Liver (tissue), 7 donors: ENCODE measurements at regions not wholly inside any gene's neighbourhood (a gene's known extent, or its start where the extent isn't known, plus 50 kb on each side); places are given as distances from the start of the nearest gene placed in this dataset.

Experiments used
- DNase-seq: peaks from one replicate; pipeline ENCODE4 v3.0.0-alpha.2; 2017; ENCODE audit warnings: low spot score
- H3K27ac ChIP-seq, 2 donors: one replicate each; pipeline ENCODE4 v1.7.0; 2013; ENCODE audit warnings: inconsistent platforms in 2 of 2, low read length in 2 of 2, control low read depth in 1 of 2, low read depth in 1 of 2, mild to moderate bottlenecking in 1 of 2
- H3K27me3 ChIP-seq, 4 donors: one replicate each; pipeline versions ENCODE4 v1.6.1 to v1.7.0; 2013; ENCODE audit warnings: low read length in 3 of 4, inconsistent platforms in 1 of 4, mild to moderate bottlenecking in 1 of 4, moderate library complexity in 1 of 4; ENCODE audit not compliant: control insufficient read depth in 4 of 4, insufficient read depth in 4 of 4
- H3K36me3 ChIP-seq, 4 donors: one replicate each; pipeline versions ENCODE4 v1.6.1 to v1.7.0; 2013; ENCODE audit warnings: low read length in 3 of 4, mild to moderate bottlenecking in 3 of 4, low read depth in 1 of 4, moderate library complexity in 1 of 4; ENCODE audit not compliant: control insufficient read depth in 4 of 4, insufficient read depth in 3 of 4
- H3K4me1 ChIP-seq, 4 donors: one replicate each; pipeline versions ENCODE4 v1.6.1 to v1.7.0; 2013; ENCODE audit warnings: low read length in 3 of 4, mild to moderate bottlenecking in 3 of 4, moderate library complexity in 1 of 4; ENCODE audit not compliant: control insufficient read depth in 4 of 4, insufficient read depth in 4 of 4
- H3K4me3 ChIP-seq, 3 donors: one replicate each; pipeline versions ENCODE4 v1.6.1 to v1.7.0; 2013; ENCODE audit warnings: low read length in 3 of 3, control low read depth in 1 of 3, low read depth in 1 of 3, mild to moderate bottlenecking in 1 of 3
- H3K9ac ChIP-seq, 2 donors: one replicate each; pipeline ENCODE4 v1.7.0; 2013; ENCODE audit warnings: low read length in 2 of 2, mild to moderate bottlenecking in 2 of 2, moderate library complexity in 2 of 2, control low read depth in 1 of 2, low read depth in 1 of 2
- H3K9me3 ChIP-seq, 4 donors: one replicate each; pipeline versions ENCODE4 v1.6.1 to v1.7.0; 2013; ENCODE audit warnings: low read length in 3 of 4; ENCODE audit not compliant: control insufficient read depth in 4 of 4
- EGR1 ChIP-seq, 2 donors: IDR thresholded peaks; 2 replicates each; pipeline ENCODE4 v1.6.1; 2016 to 2018; ENCODE audit warnings: antibody characterized with exemption in 2 of 2, low read depth in 2 of 2
- FOXA1 ChIP-seq: IDR thresholded peaks from 2 replicates; pipeline ENCODE4 v1.6.1; 2016; ENCODE audit warnings: antibody characterized with exemption
- FOXA2 ChIP-seq: IDR thresholded peaks from 2 replicates; pipeline ENCODE4 v1.6.1; 2016; ENCODE audit warnings: antibody characterized with exemption
- GABPA ChIP-seq, 2 donors: IDR thresholded peaks in 1 of 2; conservative IDR thresholded peaks in 1 of 2; 2 replicates each; pipeline ENCODE4 v1.6.1; 2016; ENCODE audit warnings: antibody characterized with exemption in 2 of 2, mild to moderate bottlenecking in 1 of 2, moderate library complexity in 1 of 2
- HNF4A ChIP-seq, 2 donors: conservative IDR thresholded peaks; 2 replicates each; pipeline ENCODE4 v1.6.1; 2016; ENCODE audit warnings: antibody characterized with exemption in 2 of 2, mild to moderate bottlenecking in 2 of 2
- HNF4G ChIP-seq: IDR thresholded peaks from 2 replicates; pipeline ENCODE4 v1.6.1; 2016; ENCODE audit warnings: antibody characterized with exemption
- JUND ChIP-seq, 2 donors: IDR thresholded peaks; 2 replicates each; pipeline ENCODE4 v1.6.1; 2016; ENCODE audit warnings: antibody characterized with exemption in 2 of 2
- MAX ChIP-seq: IDR thresholded peaks from 2 replicates; pipeline ENCODE4 v1.6.1; 2016; ENCODE audit warnings: antibody characterized with exemption
- NR2F2 ChIP-seq: IDR thresholded peaks from 2 replicates; pipeline ENCODE4 v1.6.1; 2016; ENCODE audit warnings: antibody characterized with exemption
- RAD21 ChIP-seq, 2 donors: IDR thresholded peaks; 2 replicates each; pipeline ENCODE4 v1.6.1; 2016; ENCODE audit warnings: antibody characterized with exemption in 2 of 2, mild to moderate bottlenecking in 2 of 2
- REST ChIP-seq: IDR thresholded peaks from 2 replicates; pipeline ENCODE4 v1.6.1; 2016; ENCODE audit warnings: antibody characterized with exemption, mild to moderate bottlenecking
- RXRA ChIP-seq, 2 donors: IDR thresholded peaks; 2 replicates each; pipeline ENCODE4 v1.6.1; 2017 to 2018; ENCODE audit warnings: antibody characterized with exemption in 2 of 2, mild to moderate bottlenecking in 1 of 2
- SP1 ChIP-seq: IDR thresholded peaks from 2 replicates; pipeline ENCODE4 v1.6.1; 2018; ENCODE audit warnings: antibody characterized with exemption, mild to moderate bottlenecking
- TAF1 ChIP-seq: conservative IDR thresholded peaks from 2 replicates; pipeline ENCODE4 v1.6.1; 2016; ENCODE audit warnings: antibody characterized with exemption, mild to moderate bottlenecking
- YY1 ChIP-seq: IDR thresholded peaks from 2 replicates; pipeline ENCODE4 v1.6.1; 2016; ENCODE audit warnings: antibody characterized with exemption, mild to moderate bottlenecking
- ZBTB33 ChIP-seq: IDR thresholded peaks from 2 replicates; pipeline ENCODE4 v1.6.1; 2016; ENCODE audit warnings: antibody characterized with exemption
- WGBS: extraction: QIAGEN DNeasy Blood & Tissue Kit; methylation state at CpG from one replicate; pipeline ENCODE4 v1.1.7; 2013; 5-methylcytosine and 5-hydroxymethylcytosine counted together
- donor health status: healthy.
- donor health status: healthy.
- donor health status: healthy.
- donor health status: healthy.

- Histone ChIP-seq H3K27me3 (no peaks in the 10 kb centered on the region), H3K9ac (no peak overlapping the region), H3K4me1 (no peaks in the 10 kb centered on the region), H3K36me3 (no peaks in the 10 kb centered on the region), H3K9me3 (no peaks in the 10 kb centered on the region), H3K27ac (no peak overlapping the region), H3K4me3 (no peak overlapping the region)
- no peak for DNase-seq
- TF ChIP-seq ZBTB33 (no peak), FOXA2 (no peak), HNF4G (no peak), RXRA (IDR thresholded peaks at IDR 0.05) (no peak), GABPA (IDR thresholded peaks at IDR 0.05 in 1 of 2, conservative IDR thresholded peaks at IDR 0.05 in 1 of 2) (no peak), NR2F2 (no peak), REST (no peak)
- WGBS = 59% methylated on average over 5 of the region's 5 CpGs
Observed at GRCh38 chr16:8396463-8396862, 193.8 kb downstream of the TMEM114 start.

- no peaks in the 10 kb centered on the region for H3K4me1 ChIP-seq
- no peak for DNase-seq
- no peak overlapping the region for H3K4me3 ChIP-seq
- H3K9me3 ChIP-seq = no peaks in the 10 kb centered on the region
- no peak overlapping the region for H3K27ac ChIP-seq
- H3K36me3 ChIP-seq = no peaks in the 10 kb centered on the region
- 31% methylated on average over 3 of the region's 3 CpGs for WGBS
- TF ChIP-seq YY1 = no peak
- TF ChIP-seq MAX = peak; percentile 20
- TF ChIP-seq TAF1 = no peak
- no peak for TF ChIP-seq REST
- no peak for TF ChIP-seq NR2F2
- no peak for TF ChIP-seq GABPA (IDR thresholded peaks at IDR 0.05 in 1 of 2, conservative IDR thresholded peaks at IDR 0.05 in 1 of 2)
- peak in 1 of 2 donors; percentile 44 for TF ChIP-seq JUND (IDR thresholded peaks at IDR 0.05)
- no peak for TF ChIP-seq RAD21 (IDR thresholded peaks at IDR 0.05)
- TF ChIP-seq RXRA (IDR thresholded peaks at IDR 0.05) = peak in 1 of 2 donors; percentile 48
- no peak for TF ChIP-seq HNF4G
- TF ChIP-seq EGR1 (IDR thresholded peaks at IDR 0.05; ENCODE audit: low read depth in 2 of 2) = no peak
- peak; percentile 23 for TF ChIP-seq FOXA1
- TF ChIP-seq SP1 = no peak
- TF ChIP-seq HNF4A (conservative IDR thresholded peaks at IDR 0.05) = peak; percentile 21 to 63
- TF ChIP-seq ZBTB33 = peak; percentile 14
- no peaks in the 10 kb centered on the region for H3K27me3 ChIP-seq
- no peak overlapping the region for H3K9ac ChIP-seq
Observed at GRCh38 chr16:8391257-8391656, 199.1 kb downstream of the TMEM114 start.
